ENCODE measurements at regions not wholly inside any gene's neighbourhood (a gene's known extent, or its start where the extent isn't known, plus 50 kb on each side); places are given as distances from the start of the nearest gene placed in this dataset.

DNA sequence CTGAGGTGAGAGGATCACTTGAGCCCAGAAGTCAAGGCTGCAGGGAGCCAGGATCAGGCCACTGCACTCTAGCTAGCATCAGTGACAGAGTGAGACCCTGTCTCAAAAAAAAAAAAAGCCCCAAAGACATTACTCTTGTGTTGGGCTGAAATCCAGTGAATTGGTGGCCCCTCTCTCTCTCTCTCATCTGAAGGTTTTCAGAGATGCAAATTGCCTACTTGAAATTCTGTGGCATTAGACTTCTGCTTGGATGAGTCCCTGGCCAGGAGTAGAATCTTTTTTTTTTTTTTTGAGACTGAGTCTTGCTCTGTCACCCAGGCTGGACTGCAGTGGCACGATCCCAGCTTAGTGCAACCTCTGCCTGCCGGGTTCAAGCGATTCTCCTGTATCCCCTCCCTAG lies 112.0 kb upstream of the ATF7IP start:
- TF ChIP-seq, protein P1, sequence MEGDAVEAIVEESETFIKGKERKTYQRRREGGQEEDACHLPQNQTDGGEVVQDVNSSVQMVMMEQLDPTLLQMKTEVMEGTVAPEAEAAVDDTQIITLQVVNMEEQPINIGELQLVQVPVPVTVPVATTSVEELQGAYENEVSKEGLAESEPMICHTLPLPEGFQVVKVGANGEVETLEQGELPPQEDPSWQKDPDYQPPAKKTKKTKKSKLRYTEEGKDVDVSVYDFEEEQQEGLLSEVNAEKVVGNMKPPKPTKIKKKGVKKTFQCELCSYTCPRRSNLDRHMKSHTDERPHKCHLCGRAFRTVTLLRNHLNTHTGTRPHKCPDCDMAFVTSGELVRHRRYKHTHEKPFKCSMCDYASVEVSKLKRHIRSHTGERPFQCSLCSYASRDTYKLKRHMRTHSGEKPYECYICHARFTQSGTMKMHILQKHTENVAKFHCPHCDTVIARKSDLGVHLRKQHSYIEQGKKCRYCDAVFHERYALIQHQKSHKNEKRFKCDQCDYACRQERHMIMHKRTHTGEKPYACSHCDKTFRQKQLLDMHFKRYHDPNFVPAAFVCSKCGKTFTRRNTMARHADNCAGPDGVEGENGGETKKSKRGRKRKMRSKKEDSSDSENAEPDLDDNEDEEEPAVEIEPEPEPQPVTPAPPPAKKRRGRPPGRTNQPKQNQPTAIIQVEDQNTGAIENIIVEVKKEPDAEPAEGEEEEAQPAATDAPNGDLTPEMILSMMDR (IDR thresholded peaks at IDR 0.05) = no peak
- no peak for TF ChIP-seq POLR2A (IDR thresholded peaks at IDR 0.05)

Measured in adrenal gland (tissue), 5 donors.